ENCODE measurements at regions not wholly inside any gene's neighbourhood (a gene's known extent, or its start where the extent isn't known, plus 50 kb on each side); places are given as distances from the start of the nearest gene placed in this dataset.
"Not testable (repeated sequence)": the region's sequence is repeated elsewhere in the genome, so short reads cannot be mapped to it uniquely, and the experiment has no call there.

DNA sequence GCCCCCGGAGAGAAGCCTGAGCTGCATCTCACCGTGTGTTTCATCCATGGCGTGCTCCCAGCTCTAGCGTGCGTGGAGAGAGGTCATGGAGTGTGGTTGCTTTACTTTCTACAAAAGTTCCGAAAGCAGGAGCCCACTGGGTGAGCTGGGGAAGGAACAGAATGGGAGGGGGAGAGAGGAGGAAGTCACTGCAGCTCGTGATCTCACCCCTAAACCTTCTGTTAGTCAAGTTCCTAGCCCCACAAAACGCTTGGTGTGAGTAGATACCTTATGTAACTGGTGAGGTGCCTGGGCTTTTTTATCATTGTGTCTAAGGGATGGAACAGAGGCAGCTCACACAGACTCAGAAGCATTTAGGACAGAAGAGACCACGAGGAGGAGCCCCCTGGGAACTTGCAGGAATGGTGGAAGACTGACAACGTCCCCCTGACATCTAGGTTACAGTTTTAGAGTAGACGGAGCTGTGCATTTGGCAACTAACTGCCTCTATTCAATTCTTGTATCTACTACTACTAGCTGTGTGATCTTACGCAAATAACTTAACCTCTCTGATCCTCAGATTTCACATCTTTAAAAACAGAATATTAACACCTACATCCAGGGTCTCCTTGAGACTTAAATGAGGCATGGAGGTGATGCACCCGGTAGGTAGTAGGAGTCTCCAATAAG, 123.3 kb downstream of the ARL4C start:
- DNase-seq: peak; percentile 52

DNA sequence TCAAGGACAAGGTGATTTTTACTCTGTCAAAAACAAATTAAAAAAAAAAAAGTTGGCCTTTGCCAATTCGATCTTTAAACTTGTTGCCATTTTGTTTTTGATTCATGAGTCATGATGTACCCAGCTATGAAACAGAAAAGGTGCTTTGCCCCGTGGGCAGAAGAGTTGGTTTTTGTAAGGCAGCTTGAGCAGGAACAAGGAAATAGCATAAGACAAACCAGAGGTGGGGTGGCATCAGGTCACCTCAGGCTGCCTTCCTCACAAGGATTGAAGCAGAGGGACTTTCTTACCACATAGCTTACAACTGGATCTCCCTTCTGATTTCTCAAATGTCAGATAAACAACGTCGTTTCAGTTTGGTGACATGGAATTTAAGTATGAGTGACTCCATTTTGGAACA, 123.8 kb downstream of the ARL4C start:
- peak; percentile 63 for DNase-seq

DNA sequence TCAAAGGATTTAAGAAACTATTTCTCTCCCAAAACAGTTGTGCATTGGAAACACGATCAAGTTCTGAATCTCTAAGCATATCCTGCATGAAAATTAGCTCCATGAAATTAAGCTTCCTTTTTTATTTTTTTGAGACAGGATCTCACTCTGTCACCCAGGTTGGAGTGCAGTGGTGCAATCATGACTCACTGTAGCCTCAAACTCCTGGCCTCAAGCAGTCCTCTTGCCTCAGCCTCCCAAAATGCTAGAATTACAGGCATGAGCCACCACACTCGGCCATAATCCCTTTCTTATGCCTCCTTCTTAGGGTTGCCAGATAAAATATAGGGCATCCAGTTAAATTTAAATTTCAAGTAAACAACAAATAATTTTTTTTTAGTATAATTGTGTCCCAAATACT, 124.4 kb downstream of the ARL4C start:
- DNase-seq: no peak

DNA sequence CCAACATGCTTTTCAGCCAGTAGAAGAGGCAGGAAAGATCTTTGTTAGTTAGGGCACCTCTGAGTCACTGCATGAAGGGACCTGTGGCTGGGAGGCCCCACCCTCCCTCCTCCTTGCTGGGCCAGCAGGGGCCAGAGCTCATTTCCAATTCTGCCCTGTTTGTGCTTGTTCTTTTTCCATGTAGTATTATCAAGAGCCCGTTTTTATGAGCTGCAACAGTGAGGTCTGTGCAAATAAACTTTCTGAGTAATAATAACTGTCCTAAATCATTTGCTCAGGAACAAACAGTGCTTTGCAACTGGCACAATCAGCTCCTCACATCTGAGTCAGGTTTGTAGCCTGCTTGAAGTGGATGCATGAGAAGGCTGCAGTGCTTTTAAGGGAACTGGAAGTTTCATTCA, 128.0 kb downstream of the ARL4C start:
- peak; percentile 74 for DNase-seq

DNA sequence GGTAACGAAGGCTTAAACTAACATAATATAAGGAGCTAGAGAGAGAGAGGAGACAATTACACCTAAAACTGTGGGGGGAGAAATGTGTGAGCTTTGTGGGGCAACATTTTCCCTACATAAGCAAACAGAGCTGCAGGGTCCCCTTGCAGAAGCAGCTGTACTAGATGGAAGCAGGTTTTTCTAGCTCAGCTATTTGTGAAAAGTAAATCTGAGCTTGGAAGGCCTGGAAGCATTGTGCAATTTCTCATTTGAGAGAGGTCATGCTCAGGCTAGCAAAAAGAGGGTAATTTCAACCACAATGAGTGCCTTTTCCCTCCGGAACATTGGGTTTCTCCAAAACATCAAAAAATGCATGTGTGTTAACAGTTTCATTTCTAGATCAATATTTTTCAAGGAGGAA, 130.0 kb downstream of the ARL4C start:
- DNase-seq: no peak

DNA sequence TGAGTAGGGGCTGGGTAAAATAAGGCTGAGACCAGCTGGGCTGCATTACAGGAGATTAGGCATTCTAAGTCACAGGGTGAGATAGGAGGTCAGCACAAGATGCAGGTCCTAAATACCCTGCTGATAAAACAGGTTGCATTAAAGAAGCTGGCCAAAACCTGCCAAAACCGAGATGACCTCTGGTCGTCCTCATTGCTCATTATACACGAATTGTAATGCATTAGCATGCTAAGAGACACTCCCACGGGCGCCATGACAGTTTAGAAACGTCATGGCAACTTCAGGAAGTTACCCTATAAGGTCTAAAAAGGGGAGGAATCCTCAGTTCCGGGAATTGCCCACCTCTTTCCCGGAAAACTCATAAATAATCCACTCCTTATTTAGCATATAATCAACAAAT, 132.2 kb downstream of the ARL4C start:
- DNase-seq: no peak

DNA sequence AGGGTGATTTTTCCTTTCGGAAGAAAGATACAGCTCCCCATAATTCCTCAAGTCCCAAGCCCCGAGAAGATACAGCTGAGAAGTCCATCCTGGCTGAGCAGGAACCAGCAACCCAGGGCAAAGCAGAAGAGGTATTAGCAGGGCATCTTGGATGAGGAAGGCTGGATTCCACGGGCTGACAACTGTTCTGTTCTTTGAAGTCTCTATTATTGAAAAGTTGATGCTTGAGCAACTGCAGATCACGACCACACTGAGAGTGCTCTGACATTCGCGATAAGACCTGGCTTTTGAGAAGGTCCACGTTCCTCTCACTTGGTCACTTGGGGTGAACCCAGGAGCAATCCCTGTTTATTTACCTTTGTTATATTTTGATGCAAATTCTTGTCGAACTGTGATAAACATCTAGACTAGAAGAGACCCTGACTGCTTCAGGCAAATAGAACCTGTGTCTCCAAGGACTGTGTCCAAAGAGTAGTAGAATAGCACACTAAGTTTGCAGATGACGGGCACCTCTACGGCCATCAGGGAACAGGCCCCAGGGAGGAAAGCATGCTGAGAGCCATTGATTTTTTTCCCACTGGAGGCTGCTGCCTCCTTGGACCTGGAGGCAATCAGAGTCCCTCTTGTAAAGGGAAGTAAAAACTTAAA, 133.1 kb downstream of the ARL4C start:
- no peak for DNase-seq

DNA sequence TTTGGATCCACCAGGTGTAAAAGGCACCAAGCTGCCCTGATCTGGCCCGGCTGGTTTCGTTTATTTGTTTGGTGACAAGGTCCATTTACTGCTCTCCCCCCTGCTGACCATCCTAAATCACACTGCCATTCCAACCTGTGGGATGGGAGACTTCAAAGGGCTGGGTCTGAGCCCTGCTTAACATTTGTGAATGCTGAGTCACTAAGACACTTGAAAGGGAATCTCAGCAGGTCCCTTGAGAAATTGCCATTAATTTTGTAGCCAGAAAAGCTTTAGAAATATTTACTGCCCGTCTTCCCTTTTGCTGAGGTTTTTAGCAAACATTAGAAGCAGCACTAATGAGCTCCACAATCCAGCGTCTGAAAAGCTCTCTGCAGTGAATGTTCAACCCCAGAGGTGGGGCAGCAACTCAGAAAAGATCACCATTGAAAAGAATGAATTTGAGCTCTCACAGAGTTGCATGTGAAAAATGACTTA, 133.8 kb downstream of the ARL4C start:
- DNase-seq: no peak

DNA sequence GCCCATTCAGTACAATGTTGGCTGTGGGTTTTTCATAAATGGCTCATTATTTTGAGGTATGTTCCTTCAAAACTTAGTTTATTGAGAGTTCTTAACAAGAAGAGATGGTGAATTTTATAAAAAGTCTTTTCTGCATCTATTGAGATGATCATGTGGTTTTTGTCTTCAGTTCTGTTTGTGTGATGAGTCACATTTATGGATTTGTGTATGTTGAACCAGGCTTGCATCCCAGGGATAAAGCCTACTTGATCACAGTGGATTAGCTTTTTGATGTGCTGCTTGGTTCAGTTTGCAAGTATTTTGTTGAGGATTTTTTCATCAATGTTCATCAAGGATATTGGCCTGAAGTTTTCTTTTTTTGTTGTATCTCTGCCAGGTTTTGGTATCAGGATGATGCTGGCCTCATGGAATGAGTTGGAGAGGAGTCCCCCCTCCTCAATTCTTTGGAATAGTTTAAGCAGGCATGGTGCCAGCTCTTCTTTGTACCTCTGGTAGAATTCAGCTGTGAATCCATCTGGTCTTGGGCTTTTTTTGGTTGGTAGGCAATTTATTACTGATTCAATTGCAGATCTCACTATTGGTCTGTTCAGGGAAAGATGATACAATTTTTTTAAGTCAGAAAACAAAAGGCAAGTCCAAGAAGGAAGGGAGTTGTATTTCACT, 136.4 kb downstream of the ARL4C start:
- DNase-seq: not testable (repeated sequence)

DNA sequence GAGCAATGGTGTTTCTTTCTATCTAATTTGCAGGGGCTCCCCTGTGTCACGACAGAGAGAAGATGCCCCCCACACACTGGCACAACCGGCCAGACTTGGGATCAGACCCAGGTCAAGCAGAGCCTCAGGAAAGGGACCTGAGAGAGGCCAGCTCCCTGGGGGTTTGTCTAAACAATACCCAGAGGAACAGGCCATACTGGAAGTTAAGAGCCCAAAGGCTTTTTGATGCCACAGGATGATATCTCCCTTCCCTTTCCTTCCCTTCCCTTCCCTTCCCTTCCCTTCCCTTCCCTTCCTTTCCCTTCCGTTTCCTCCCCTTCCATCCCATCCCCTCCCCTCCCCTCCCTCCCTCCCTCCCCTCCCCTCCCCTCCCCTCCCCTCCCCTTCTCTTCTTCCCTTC, 139.2 kb downstream of the ARL4C start:
- DNase-seq: no peak

DNA sequence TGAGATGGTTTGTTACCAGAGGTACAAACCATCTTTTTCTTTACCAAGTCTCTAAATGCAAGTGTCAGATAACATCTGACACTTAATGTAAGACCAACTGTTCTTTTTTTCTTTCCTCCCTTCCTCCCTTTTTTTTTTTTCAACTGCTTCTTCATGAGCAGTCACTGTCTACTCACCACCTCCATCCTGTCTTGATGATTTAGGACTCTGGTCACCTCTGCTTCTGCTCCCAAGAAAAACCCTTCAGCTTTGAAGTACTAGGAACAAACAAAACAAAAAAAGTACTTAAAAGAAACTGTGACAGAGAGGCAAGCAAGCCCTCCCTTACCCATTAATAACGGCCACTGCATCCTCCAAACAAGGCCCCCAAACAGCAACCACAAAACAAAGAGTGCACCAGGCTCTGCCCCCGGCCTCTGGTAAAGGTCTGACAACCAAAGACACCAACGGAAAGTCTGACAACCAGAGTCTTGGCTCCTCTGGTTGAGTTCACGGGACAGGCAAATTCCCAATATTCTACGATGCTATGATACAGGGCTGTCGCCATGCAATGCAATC, 141.0 kb downstream of the ARL4C start:
- no peak for DNase-seq

DNA sequence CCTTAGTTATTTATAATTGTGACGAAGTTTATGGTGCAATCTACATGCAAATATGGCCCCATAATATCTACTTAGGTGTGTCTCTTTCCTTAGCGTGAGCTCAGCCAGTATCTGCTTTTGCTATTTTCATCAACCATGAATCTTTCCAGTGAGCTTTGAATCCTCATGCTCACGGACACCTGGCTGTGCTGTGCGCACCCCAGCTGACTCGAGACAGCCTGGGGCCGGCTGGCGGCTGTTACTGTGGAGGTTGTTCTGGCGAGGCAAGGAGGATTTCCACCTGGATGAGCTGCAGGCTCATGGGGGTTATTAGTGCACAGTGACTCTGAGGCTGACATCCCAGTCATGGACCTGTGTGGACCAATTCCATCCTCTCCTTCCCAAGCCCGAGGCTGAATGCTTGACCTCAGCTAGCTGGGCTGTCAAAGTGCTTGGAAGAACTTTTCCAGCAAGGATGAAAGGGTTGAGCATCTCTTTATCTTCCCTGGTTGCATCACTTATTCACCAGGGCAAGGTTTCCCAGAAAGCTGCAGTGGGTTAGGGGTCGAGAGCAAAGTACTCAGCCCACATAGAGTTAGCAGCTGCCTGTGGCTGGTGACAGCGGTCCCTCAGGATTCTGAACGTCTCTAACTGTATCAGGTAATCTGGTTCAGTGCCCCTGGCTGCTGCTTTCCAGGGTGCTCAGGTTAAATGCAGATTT, 141.7 kb downstream of the ARL4C start:
- no peak for DNase-seq

DNA sequence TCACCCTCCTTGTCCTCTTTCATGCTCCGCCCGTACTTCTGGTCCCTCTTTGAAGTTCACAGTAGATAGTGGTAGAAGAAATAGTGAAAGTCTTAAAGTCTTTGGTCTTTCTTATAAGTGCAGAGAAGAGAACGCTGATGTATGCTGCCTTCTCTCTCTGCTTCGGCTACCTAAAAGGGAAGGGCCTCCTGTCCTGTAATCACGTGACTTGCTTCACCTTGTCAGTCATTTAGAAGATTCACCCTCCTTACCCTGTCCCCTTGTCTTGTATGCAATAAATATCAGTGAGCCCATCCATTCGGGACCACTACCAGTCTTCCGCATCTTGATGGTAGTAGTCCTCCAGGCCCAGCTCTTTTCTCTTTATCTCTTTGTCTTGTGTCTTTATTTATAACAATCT, 144.6 kb downstream of the ARL4C start:
- DNase-seq: no peak

DNA sequence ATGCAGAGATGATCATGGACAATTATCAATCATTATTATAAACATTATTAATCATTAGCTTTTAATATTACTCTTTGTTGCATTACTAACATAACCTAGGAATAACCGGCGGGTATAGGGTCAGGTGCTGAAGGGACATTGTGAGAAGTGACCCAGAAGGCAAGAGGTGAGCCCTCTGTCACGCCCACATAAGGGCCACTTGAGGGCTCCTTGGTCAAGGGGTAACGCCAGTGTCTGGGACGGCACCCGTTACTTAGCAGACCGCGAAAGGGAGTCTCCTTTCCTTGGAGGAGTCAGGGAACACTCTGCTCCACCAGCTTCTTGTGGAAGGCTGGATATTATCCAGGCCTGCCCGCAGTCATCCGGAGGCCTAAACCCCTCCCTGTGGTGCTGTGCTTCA, 145.0 kb downstream of the ARL4C start:
- DNase-seq: not testable (repeated sequence)

DNA sequence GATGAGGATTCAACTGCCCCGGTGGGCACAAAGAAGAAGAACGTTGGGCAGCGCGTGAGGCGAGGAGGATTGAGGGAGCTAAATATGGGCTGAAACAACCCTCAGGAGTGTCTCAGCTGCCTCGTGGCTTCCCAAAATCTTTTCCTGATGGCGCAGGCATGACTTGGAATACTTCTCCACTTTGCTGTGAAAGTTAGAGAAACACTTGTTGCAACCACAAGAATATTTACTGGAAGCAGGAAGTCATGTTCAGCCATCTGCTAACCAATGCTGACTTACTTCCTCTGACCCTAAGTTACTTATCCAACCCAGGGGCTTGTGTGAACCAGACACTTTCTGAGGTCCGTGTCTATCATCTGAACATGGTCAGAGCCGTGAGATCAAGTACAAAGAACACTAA, 148.8 kb downstream of the ARL4C start:
- no peak for DNase-seq

DNA sequence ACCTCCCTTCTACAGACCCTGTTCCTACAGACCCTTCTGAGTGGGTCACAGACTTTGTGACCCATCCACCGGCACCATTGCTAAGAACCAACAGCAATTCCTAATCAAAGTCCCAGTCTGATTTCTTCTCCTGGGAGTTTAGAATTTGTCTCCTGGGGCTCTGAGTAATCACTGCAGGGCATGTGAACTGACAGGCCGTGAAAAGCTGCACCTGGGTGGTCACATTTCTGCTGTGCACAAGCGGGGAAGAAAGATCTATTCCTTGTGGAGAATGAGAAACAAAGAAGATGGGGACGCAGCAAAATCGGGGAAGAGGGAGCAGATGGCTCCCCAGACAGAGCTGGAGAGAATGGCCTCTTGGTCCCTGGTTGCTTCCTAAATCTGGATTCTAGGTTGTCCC, 151.0 kb downstream of the ARL4C start:
- DNase-seq: no peak

DNA sequence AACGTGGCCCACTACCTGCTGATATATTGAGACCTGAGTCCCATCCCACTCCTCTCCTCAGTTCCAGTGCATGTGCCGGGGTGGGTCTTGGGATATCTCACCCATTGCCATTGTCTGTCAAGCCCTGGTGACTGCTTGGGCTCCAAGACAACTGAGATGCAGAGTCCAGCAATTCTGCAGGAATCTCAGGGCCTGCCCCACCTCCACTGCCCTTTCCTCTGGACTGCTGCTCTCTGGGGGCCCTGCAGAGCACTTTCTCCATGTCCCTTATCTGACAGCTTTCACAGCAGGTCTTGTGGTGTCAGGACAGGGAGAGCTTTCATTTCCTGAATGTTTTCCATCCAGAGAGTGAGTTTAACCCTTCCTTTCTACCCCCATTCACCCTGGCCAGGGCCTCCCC, 152.9 kb downstream of the ARL4C start:
- DNase-seq: no peak

DNA sequence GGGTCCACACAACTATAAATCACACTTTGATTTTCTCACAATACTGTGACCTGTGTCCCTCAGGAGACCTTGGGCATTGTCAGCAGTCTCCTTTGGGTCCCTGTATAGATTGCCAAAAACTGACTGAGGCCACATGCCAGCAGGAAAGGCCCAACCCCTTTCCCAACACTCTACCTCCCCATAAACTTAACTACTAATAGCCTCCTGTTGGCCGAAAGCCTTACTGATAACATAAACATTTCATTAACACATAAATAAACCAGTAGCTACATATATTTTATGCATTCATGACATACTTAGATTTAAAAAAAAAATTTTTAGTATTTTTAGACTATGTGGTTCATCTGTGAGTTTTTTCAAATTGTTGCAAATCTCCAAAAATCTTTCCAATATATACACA, 153.5 kb downstream of the ARL4C start:
- no peak for DNase-seq

DNA sequence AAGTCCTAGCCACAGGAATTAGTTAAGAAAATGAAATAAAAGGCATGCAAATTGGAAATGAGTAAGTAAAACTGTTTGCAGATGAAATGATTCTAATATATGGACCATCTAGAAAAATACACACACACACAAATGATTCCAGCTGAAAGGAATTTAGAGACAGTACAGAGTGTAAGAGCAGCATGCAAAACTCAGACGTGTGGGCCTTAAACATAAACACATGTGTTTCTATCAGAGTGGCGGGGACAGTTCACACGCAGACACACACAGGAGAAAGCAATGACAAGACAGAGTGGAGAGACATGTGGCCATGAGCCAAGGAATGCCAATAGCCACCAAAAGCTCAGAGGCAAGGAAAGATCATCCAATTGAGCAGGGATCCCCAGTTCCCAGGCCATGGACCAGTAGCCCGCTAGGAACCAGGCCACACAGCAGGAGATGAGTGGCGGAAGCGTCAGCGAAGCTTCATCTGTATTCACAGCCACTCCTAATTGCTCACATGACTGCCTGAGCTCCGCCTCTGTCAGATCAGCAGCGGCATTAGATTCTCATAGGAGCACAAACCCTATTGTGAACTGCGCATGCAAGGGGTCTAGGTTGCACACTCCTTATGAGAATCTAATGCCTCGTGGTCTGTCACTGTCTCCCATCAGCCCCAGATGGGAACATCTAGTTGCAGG, 155.4 kb downstream of the ARL4C start:
- no peak for DNase-seq

DNA sequence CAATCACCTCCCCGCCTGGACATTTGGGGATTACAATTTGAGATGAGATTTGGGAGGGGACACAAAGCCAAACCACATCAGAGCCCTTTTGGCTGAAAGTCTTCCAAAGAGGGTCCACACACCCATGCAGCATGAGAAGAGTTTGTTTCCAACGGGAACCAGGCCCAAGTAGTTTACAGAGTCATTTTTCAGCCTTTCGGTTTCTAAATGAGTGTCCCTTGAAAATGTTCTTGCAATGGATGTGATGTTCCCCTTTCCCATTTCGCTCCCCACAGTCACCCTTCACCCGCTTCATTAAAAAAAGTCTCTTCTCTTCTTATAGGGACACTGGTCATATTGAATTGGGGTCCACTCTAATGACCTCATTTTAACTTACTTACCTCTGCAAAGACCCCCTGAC, 157.4 kb downstream of the ARL4C start:
- DNase-seq: no peak

DNA sequence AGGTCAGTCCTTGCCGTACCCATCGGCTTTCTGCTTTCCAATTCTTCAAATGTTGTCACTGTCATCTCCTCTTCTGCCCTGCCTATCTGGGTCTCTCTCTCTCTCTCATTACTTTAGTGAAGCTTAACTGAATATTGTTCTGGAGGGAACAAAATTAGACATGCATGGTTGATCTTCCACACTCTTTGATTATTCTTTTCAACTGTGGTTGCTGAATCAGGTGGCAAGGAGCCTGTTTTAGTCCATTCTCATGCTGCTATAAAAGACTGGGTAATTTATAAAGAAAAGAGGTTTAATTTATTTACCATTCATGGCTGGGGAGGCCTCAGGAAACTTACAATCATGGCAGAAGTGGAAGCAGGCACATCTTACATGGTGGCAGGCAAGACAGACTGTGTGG, 157.9 kb downstream of the ARL4C start:
- DNase-seq: no peak

DNA sequence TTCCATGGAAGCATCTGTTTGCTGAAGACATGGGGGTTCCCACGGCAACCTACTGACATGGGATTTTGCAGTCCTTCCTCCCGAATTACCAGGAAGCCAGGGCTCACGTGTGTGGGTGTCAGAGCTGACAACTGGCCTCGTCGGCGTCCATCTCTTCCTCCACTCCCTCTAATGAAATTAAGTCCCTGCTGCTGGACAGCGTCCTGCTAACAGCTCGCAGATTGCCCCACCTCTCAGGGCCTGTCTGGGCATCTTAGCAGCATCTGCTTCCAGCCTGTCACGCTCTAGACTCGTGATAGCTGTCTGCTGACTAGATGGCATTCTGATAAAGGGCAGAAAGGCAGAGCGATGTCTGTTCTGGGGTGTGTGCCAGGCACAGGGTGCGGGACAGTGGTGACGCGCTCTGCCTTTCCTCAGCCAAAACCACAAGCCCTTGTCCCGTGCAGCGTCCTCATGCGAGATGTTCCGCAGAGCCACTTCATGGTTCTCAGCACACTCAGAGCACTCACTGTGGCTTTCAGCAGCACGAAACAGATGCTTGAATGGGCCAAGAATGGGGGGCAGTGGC, 161.1 kb downstream of the ARL4C start:
- peak; percentile 82 for DNase-seq

Data from CD4-positive, alpha-beta T cell treated with Interleukin-17A for 4 hours (primary cell).